Spinal cord (tissue), 9 donors: ENCODE measurements at regions not wholly inside any gene's neighbourhood (a gene's known extent, or its start where the extent isn't known, plus 50 kb on each side); places are given as distances from the start of the nearest gene placed in this dataset.

Experiments used
- DNase-seq, 6 donors: peaks; one replicate each; pipeline versions ENCODE4 v3.0.0 to v3.0.0-alpha.2; 2013 to 2015; ENCODE audit warnings: low spot score in 6 of 6, low read depth in 4 of 6
- H3K27ac ChIP-seq: one replicate; pipeline ENCODE4 v1.5.1; 2013; ENCODE audit warnings: low read depth, low read length, control low read depth
- H3K27me3 ChIP-seq: one replicate; pipeline ENCODE4 v1.6.1; 2013; ENCODE audit warnings: low read length; ENCODE audit not compliant: control insufficient read depth, insufficient read depth
- H3K36me3 ChIP-seq: one replicate; pipeline ENCODE4 v1.6.1; 2013; ENCODE audit warnings: low read length; ENCODE audit not compliant: control insufficient read depth, insufficient read depth
- H3K4me1 ChIP-seq: one replicate; pipeline ENCODE4 v1.6.1; 2013; ENCODE audit warnings: low read length; ENCODE audit not compliant: control insufficient read depth, insufficient read depth
- H3K4me3 ChIP-seq: one replicate; pipeline ENCODE4 v1.5.1; 2013; ENCODE audit warnings: low read depth, low read length, control low read depth
- H3K9me3 ChIP-seq: one replicate; pipeline ENCODE4 v1.6.1; 2013; ENCODE audit warnings: low read length; ENCODE audit not compliant: control insufficient read depth, insufficient read depth
- WGBS: methylation state at CpG from one replicate; pipeline ENCODE4 v1.1.5; 2013; ENCODE audit warnings: missing lambda C conversion rate; ENCODE audit not compliant: insufficient coverage; 5-methylcytosine and 5-hydroxymethylcytosine counted together
- donor health status: healthy.

DNA sequence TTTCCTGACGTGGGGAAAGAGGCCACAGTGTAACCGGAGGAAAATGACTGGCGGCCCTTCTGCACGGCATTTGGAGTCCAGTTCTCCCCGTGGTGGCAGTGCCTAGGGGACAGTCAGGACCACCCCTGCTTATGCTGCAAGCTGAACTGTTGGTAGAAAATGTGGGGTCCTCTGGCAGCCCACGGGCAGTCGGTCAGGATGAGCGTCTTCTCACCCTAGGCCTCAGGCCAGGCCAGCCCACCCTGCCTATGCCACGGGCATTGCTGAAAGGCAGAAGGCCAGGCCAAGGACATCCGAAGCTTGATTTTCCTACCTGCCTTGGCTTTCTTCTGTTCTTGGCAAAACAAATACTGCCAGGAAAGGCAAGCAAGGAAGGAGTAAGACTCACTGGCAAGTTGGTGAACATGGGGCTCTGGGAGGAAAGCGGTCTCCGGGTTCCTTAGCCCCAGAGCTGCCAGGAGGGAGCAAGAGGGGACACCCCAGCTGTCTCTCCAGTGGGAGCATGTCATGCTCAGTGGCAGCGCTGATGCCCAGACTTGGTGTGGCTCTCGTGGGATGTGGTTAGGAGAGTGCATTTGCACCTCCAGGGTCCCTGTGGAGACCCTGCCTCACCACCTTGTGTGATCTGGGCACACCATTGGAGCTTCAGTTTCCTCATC is 311.6 kb downstream of the QKI start:
- Histone ChIP-seq H3K9me3 (no peaks in the 10 kb centered on the region), H3K36me3 (no peaks in the 10 kb centered on the region), H3K4me3 (no peak overlapping the region), H3K4me1 (peaks cover 31% of the 10 kb centered on the region), H3K27me3 (no peaks in the 10 kb centered on the region), H3K27ac (no peak overlapping the region)
- DNase-seq: no peak
- WGBS: 82% methylated on average over 14 of the region's 14 CpGs

DNA sequence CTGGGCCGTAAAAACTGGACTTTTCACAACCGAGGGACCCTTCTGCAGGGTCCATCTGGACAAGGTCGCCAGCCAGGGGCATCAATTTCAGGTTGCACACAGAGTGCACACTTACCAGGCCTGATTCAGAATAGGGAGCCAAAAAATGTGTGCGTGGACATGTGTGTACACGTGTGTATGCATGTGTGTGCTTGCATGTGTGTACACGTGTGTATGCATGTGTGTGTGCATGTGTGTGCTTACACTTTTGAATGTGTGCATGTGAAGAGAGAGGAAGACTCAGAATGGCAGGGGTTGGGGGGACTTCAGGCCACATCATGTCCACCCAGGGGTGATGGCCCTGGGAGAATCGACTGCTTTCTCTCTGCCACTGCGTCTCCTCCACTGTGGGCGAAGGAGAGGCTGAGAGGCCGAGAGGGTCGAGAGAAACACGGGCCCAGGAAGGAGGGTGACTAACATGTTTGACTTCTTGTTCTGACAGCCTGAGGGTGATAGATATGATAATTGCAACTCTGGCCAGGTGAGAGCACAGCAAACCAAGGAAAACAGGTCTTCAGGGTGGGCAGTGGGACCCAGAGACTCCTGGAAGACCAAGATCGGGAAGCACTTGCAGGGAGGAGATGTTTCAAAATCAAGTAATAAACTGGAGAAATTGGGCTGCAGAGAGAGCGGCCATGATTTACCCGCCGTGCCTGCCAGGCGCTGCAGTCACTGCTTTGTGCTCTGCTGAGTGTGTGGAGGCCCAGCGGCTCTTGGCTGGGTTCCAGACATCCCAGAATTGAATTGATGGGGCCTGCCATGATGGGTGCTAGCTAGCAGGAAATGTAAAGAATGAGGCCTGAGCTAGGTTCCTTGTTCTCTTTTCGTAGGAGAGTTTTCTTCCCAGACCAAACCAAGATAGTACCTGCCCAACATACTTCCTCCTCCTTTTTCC is 310.8 kb downstream of the QKI start:
- H3K27ac ChIP-seq: no peak overlapping the region
- H3K9me3 ChIP-seq: no peaks in the 10 kb centered on the region
- peaks cover 26% of the 10 kb centered on the region for H3K4me1 ChIP-seq
- WGBS: 48% methylated on average over 18 of the region's 19 CpGs
- no peak overlapping the region for H3K4me3 ChIP-seq
- H3K36me3 ChIP-seq: no peaks in the 10 kb centered on the region
- DNase-seq: peak in 3 of 6 donors; percentile 45 to 89 (median 78)
- no peaks in the 10 kb centered on the region for H3K27me3 ChIP-seq

DNA sequence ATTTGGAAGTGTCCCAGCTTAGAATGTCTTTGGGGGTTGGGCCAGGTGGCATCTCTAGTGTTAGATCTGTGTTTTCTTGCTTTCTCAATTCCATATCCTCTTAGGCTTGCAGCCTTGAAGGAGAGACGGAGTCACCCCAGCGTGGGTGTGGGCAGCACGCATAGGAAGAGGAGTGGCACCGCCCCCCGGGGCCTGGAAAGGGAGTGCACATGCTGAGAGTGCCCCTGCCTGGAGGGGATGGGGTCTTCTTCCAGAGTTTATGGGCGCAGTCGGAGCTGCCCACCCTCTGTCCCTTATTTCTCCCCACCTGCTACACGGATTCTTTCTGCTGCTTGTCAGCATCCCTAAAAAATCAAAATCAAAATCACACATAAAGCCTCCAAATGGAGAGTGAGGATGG is 309.7 kb downstream of the QKI start:
- peaks cover 22% of the 10 kb centered on the region for H3K4me1 ChIP-seq
- no peak overlapping the region for H3K4me3 ChIP-seq
- no peak overlapping the region for H3K27ac ChIP-seq
- H3K9me3 ChIP-seq: no peaks in the 10 kb centered on the region
- no CpG with 5 or more reads among the region's 8 CpGs for WGBS
- no peaks in the 10 kb centered on the region for H3K27me3 ChIP-seq
- DNase-seq: no peak
- H3K36me3 ChIP-seq: no peaks in the 10 kb centered on the region

DNA sequence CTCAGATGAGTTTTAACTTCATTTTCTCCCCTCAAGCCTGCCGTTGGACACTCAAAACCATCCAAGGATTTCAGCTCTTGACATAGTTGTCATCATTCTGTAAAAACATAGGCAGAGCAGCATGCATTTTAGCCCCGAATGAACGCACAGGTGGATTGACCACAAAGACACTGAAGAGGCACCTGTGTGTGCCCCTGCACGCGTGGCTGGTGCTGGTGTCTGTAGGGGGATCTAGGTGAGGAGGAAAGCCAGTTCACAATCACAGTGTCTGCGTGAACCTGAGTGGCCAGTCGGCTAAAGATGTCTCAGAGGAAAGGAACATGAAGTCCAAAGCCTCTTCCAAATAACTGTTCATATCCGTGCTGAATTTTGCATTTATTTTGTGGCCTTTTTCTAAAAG is 309.2 kb downstream of the QKI start:
- 98% methylated on average over 5 of the region's 8 CpGs for WGBS
- Histone ChIP-seq H3K4me3 (no peak overlapping the region), H3K27me3 (no peaks in the 10 kb centered on the region), H3K27ac (no peak overlapping the region), H3K36me3 (no peaks in the 10 kb centered on the region), H3K4me1 (peaks cover 22% of the 10 kb centered on the region), H3K9me3 (no peaks in the 10 kb centered on the region)
- no peak for DNase-seq

DNA sequence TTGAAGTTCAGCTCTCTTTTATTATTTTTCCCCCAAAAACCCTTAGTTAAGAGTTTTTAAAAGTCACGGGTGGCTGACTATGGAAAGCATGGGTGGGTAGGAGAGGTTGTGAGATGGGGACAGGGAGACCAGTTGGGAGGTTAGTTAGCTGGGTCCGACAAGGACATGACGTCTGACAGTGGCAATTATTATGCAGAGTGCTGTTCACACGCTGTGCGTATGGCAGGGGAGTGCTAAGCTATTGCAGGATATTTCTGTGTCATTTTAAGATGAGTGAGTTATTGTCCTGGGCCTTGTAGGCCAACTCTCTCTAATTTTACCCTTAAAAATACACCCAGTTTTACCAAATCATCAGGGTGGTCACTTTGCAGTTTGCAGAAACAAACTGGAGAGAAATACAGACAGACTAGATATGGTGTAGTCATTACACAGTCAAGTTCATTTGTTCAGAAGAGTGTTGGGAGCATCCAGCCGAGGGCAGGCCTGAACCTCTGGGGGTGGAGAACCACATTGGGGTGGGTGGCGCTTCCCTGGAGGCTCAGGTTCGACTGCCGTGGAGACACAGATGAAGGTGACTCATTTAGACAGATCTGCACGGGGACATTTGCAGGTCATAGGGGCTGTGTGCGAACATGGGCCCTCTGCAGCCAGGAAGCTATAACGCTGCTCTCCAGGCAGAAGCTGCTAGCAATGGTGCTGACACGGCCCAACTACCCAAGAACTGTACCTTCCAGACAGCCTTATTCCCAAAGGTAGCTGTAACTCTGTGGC is 307.6 kb downstream of the QKI start:
- no peaks in the 10 kb centered on the region for H3K27me3 ChIP-seq
- WGBS: 79% methylated on average over 8 of the region's 13 CpGs
- peaks cover 18% of the 10 kb centered on the region for H3K4me1 ChIP-seq
- no peak overlapping the region for H3K4me3 ChIP-seq
- no peak overlapping the region for H3K27ac ChIP-seq
- H3K36me3 ChIP-seq: no peaks in the 10 kb centered on the region
- DNase-seq: no peak
- H3K9me3 ChIP-seq: no peaks in the 10 kb centered on the region

DNA sequence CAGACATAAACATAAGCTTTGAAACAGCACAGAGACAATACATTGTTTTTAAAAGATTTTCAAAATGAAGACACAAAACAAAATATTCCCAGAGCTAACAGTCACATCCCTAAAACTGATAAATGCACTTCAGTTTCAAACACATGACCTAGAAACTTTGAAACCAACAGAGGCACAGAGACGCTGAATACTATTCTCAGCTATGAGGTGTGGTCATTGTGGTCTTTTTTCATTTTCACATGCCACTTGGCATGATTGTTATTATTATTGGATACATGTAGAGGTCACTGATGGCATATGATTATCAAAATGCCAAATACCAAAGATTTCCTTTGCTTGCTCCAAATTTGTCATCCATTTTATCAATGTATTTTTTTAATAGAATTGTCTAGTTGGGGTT is 306.9 kb downstream of the QKI start:
- no CpG with 5 or more reads among the region's 1 CpG for WGBS
- H3K36me3 ChIP-seq: no peaks in the 10 kb centered on the region

DNA sequence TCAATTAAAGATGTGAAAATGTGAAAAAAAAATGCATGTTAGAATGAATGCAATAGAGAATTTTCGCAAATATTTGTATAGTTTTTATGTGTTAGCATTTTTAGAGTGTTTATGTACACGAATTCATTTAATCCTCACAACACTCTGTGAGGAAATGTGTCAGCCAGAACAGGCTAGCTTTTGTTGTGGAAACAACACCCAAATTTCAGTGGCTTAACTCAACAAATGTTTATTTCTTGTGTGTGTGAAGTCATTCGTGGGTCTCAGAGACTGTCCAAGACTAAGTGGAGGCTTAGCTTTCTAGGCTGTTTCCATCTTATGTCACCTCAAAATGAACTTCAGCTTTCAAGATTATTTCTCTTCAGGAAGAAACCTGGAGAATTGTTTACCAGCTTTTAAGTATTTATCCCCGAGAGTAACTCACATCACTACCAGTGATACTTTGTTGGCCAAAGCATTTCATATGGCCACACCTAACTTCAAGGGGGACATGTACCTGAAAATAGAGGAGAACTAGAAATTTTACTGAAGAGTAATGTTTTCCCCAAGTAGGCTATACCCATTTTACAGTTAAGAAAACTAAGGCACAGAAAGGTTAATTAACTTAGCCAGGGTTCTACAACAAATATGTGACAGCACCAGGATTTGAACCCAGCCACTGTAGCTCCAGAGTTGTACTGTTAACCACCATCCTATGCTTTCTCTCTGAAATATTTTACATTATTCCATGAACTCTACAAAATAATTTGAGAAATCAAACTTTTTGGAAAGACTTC is 306.1 kb downstream of the QKI start:
- H3K36me3 ChIP-seq: no peaks in the 10 kb centered on the region
- H3K9me3 ChIP-seq: no peaks in the 10 kb centered on the region
- no peak for DNase-seq
- no peak overlapping the region for H3K4me3 ChIP-seq
- 64% methylated on average over 2 of the region's 4 CpGs for whole genome bisulfite sequencing
- H3K4me1 ChIP-seq: peaks cover 13% of the 10 kb centered on the region
- no peaks in the 10 kb centered on the region for H3K27me3 ChIP-seq
- H3K27ac ChIP-seq: no peak overlapping the region

More for the DNA sequence above, 306.9 kb downstream of the QKI start:
- Histone ChIP-seq H3K4me1 (peaks cover 18% of the 10 kb centered on the region), H3K27ac (no peak overlapping the region), H3K9me3 (no peaks in the 10 kb centered on the region), H3K4me3 (no peak overlapping the region), H3K27me3 (no peaks in the 10 kb centered on the region)
- DNase-seq: no peak

DNA sequence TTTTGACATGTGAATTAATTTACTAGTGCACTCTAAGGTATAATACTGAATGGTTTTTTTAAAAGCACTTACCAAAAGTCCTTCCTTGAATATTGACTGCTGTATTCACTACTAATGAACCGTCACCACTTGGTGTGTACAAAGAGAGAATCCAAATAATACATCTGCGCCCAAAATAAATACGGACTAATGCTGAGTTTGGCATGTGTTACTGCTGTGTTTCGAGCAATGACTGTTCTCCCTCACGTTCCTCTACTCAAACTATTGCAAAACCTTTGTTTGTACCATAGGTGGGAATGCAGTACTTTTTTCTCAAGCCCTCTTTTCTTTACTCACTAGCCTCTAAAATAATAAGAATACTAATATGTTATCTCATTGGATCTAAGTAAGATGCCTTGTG is 305.5 kb downstream of the QKI start:
- Histone ChIP-seq H3K27me3 (no peaks in the 10 kb centered on the region), H3K36me3 (no peaks in the 10 kb centered on the region), H3K4me1 (peaks cover 7% of the 10 kb centered on the region), H3K4me3 (no peak overlapping the region), H3K9me3 (no peaks in the 10 kb centered on the region), H3K27ac (no peak overlapping the region)
- no CpG with 5 or more reads among the region's 5 CpGs for WGBS
- peak in 1 of 6 donors; percentile 69 for DNase-seq
